ENCODE measurements at regions not wholly inside any gene's neighbourhood (a gene's known extent, or its start where the extent isn't known, plus 50 kb on each side); places are given as distances from the start of the nearest gene placed in this dataset.

- TF ChIP-seq CTCF (optimal IDR thresholded peaks at IDR 0.05 in 1 of 3, IDR thresholded peaks at IDR 0.05 in 1 of 3, conservative IDR thresholded peaks at IDR 0.05 in 1 of 3; ENCODE audit: extremely low read depth in 1 of 3, insufficient read depth in 2 of 3, low read length in 3 of 3) (no peak), EZH2 (IDR thresholded peaks at IDR 0.05; ENCODE audit: low read length) (no peak)
These were observed 133.0 kb upstream of the FUT8 start for GRCh38 chr14:65279510-65279909.

All from keratinocyte (primary cell).